CD14-positive monocyte (primary cell): ENCODE measurements at regions not wholly inside any gene's neighbourhood (a gene's known extent, or its start where the extent isn't known, plus 50 kb on each side); places are given as distances from the start of the nearest gene placed in this dataset.

Experiments
- DNase-seq, 3 donors: peaks; one replicate each; pipeline ENCODE4 v3.0.0-alpha.2; 2011 to 2022
- H2AFZ ChIP-seq: 2 replicates; pipeline ENCODE4 v1.6.0; 2012; ENCODE audit warnings: mild to moderate bottlenecking, low read depth, low read length, inconsistent platforms; ENCODE audit not compliant: insufficient read depth, poor library complexity, severe bottlenecking
- H3K27ac ChIP-seq, 2 donors: 1 replicate in 1 of 2; 2 replicates in 1 of 2; pipeline ENCODE4 v1.5.1; 2012 to 2013; ENCODE audit warnings: low read length in 2 of 2, control low read depth in 1 of 2, inconsistent platforms in 1 of 2, low read depth in 1 of 2, mild to moderate bottlenecking in 1 of 2
- H3K27me3 ChIP-seq, 2 donors: one replicate each; pipeline versions ENCODE4 v1.6.0 to v1.6.1; 2011 to 2013; ENCODE audit warnings: low read length in 2 of 2; ENCODE audit not compliant: control insufficient read depth in 2 of 2, insufficient read depth in 2 of 2
- H3K36me3 ChIP-seq, 2 donors: replicated peaks in 1 of 2; 1 replicate in 1 of 2; 2 replicates in 1 of 2; pipeline versions ENCODE4 v1.5.1 to v1.6.1; 2012 to 2013; ENCODE audit warnings: low read length in 2 of 2, control low read depth in 1 of 2, inconsistent platforms in 1 of 2, mild to moderate bottlenecking in 1 of 2; ENCODE audit not compliant: insufficient read depth in 2 of 2, control insufficient read depth in 1 of 2
- H3K4me1 ChIP-seq, 2 donors: 1 replicate in 1 of 2; 2 replicates in 1 of 2; pipeline versions ENCODE4 v1.5.1 to v1.6.1; 2012 to 2013; ENCODE audit warnings: low read length in 2 of 2, control low read depth in 1 of 2, inconsistent platforms in 1 of 2, mild to moderate bottlenecking in 1 of 2, moderate library complexity in 1 of 2; ENCODE audit not compliant: insufficient read depth in 2 of 2, control insufficient read depth in 1 of 2
- H3K4me2 ChIP-seq: replicated peaks from 2 replicates; pipeline ENCODE3; 2012; ENCODE audit warnings: low read length, moderate library complexity, mild to moderate bottlenecking; ENCODE audit not compliant: poor library complexity, severe bottlenecking; ENCODE audit errors: extremely low read depth
- H3K4me3 ChIP-seq, 3 experiments: fragments of 200-600 bp in 1 of 3; sonication (generic) in 1 of 3; replicated peaks in 1 of 3; 1 replicate in 2 of 3; 2 replicates in 1 of 3; pipeline ENCODE4 v1.5.1; 2011 to 2013; ENCODE audit warnings: low read length in 3 of 3, mild to moderate bottlenecking in 3 of 3, control low read depth in 2 of 3, low read depth in 2 of 3, inconsistent platforms in 1 of 3, moderate library complexity in 1 of 3
- H3K79me2 ChIP-seq: 2 replicates; pipeline ENCODE4 v1.6.0; 2012; ENCODE audit warnings: mild to moderate bottlenecking, control low read depth, inconsistent platforms, low read length, moderate library complexity; ENCODE audit not compliant: insufficient read depth
- H3K9ac ChIP-seq: 2 replicates; pipeline ENCODE4 v1.6.0; 2017; ENCODE audit warnings: low read length, mild to moderate bottlenecking; ENCODE audit not compliant: insufficient read depth, poor library complexity, severe bottlenecking
- H3K9me3 ChIP-seq, 2 donors: replicated peaks in 1 of 2; 1 replicate in 1 of 2; 2 replicates in 1 of 2; pipeline versions ENCODE4 v1.5.1 to v1.6.1; 2012 to 2013; ENCODE audit warnings: low read length in 2 of 2, control low read depth in 1 of 2; ENCODE audit not compliant: control insufficient read depth in 1 of 2, insufficient read depth in 1 of 2
- H4K20me1 ChIP-seq: 2 replicates; pipeline ENCODE4 v1.6.0; 2012; ENCODE audit warnings: mild to moderate bottlenecking, low read length, control low read depth, moderate library complexity; ENCODE audit not compliant: insufficient read depth
- H3K27ac Mint-ChIP-seq, 7 donors: one replicate each; pipeline ENCODE4 v1.8.0; 2020; ENCODE audit warnings: mild to moderate bottlenecking in 7 of 7, mixed read lengths in 7 of 7, moderate library complexity in 6 of 7, inconsistent platforms in 2 of 7
- H3K27me3 Mint-ChIP-seq, 3 donors: one replicate each; pipeline ENCODE4 v1.8.0; 2021 to 2022; ENCODE audit warnings: low read depth in 3 of 3, mild to moderate bottlenecking in 3 of 3, mixed read lengths in 3 of 3, moderate library complexity in 3 of 3, inconsistent platforms in 1 of 3
- H3K36me3 Mint-ChIP-seq, 2 donors: one replicate each; pipeline ENCODE4 v1.8.0; 2020; ENCODE audit warnings: mixed read lengths in 2 of 2, inconsistent platforms in 1 of 2, mild to moderate bottlenecking in 1 of 2
- H3K4me1 Mint-ChIP-seq: one replicate; pipeline ENCODE4 v1.8.0; 2020; ENCODE audit warnings: mild to moderate bottlenecking, mixed read lengths
- H3K4me3 Mint-ChIP-seq, 2 donors: one replicate each; pipeline ENCODE4 v1.8.0; 2020; ENCODE audit warnings: mild to moderate bottlenecking in 2 of 2, mixed read lengths in 2 of 2, moderate library complexity in 1 of 2
- H3K9me3 Mint-ChIP-seq, 7 donors: one replicate each; pipeline ENCODE4 v1.8.0; 2020 to 2022; ENCODE audit warnings: mixed read lengths in 7 of 7, mild to moderate bottlenecking in 6 of 7, moderate library complexity in 6 of 7, inconsistent platforms in 2 of 7
- WGBS: methylation state at CpG from one replicate; pipeline ENCODE4 v1.1.5; 2013; ENCODE audit warnings: missing lambda C conversion rate; ENCODE audit not compliant: insufficient coverage; 5-methylcytosine and 5-hydroxymethylcytosine counted together
- intact Hi-C, 2 donors: fragments of 100-400 bp; cut with micrococcal nuclease; formaldehyde crosslinking; loops; one replicate each; pipeline versions ENCODE4 v1.15.0 to v1.15.1; 2023
- TF ChIP-seq, protein P1 (sequence below): fragments of 200-600 bp; IDR thresholded peaks from one replicate; pipeline ENCODE4 v1.8.0; 2022; ENCODE audit warnings: antibody characterized with exemption, mild to moderate bottlenecking

DNA sequence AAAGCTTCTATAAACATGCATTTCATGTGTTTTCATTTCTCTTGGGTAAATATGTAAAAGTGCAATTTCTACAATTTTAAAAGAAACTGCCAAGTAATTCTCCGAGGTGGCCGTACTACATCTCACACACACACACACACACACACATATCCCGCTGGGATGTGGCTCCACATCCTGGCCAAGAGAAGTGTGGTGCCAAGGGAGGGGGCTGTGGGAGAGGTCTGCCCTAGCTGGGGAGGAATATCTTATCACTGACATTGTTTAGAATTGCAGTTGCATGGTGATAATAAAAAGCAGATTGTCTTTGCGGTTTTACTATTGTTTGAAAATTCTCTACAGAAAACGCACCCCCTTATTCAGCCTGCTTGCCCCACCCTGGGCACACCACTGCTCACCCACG, 558.4 kb downstream of the BNC2 start:
- Histone ChIP-seq H2AFZ (no peak overlapping the region), H3K9ac (no peak overlapping the region), H4K20me1 (no peaks in the 10 kb centered on the region), H3K27ac (no peak overlapping the region), H3K79me2 (no peaks in the 10 kb centered on the region), H3K4me3 (no peak overlapping the region), H3K36me3 (no peaks in the 10 kb centered on the region), H3K27me3 (no peaks in the 10 kb centered on the region), H3K9me3 (no peaks in the 10 kb centered on the region), H3K4me1 (no peaks in the 10 kb centered on the region), H3K4me2 (no peak overlapping the region)
- H3K27me3 Mint-ChIP-seq: peaks cover 6 to 13% (median 10%) of the 10 kb centered on the region in 3 donors
- H3K27ac Mint-ChIP-seq: no peak overlapping the region
- DNase-seq: no peak
- intact Hi-C loops: no loop called here
- H3K36me3 Mint-ChIP-seq: no peaks in the 10 kb centered on the region
- TF ChIP-seq, protein P1, sequence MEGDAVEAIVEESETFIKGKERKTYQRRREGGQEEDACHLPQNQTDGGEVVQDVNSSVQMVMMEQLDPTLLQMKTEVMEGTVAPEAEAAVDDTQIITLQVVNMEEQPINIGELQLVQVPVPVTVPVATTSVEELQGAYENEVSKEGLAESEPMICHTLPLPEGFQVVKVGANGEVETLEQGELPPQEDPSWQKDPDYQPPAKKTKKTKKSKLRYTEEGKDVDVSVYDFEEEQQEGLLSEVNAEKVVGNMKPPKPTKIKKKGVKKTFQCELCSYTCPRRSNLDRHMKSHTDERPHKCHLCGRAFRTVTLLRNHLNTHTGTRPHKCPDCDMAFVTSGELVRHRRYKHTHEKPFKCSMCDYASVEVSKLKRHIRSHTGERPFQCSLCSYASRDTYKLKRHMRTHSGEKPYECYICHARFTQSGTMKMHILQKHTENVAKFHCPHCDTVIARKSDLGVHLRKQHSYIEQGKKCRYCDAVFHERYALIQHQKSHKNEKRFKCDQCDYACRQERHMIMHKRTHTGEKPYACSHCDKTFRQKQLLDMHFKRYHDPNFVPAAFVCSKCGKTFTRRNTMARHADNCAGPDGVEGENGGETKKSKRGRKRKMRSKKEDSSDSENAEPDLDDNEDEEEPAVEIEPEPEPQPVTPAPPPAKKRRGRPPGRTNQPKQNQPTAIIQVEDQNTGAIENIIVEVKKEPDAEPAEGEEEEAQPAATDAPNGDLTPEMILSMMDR: no peak
- 57% methylated on average over 1 of the region's 6 CpGs for WGBS
- peaks cover 0 to 8% (median 4%) of the 10 kb centered on the region in 7 donors for H3K9me3 Mint-ChIP-seq
- no peak overlapping the region for H3K4me3 Mint-ChIP-seq
- no peaks in the 10 kb centered on the region for H3K4me1 Mint-ChIP-seq

DNA sequence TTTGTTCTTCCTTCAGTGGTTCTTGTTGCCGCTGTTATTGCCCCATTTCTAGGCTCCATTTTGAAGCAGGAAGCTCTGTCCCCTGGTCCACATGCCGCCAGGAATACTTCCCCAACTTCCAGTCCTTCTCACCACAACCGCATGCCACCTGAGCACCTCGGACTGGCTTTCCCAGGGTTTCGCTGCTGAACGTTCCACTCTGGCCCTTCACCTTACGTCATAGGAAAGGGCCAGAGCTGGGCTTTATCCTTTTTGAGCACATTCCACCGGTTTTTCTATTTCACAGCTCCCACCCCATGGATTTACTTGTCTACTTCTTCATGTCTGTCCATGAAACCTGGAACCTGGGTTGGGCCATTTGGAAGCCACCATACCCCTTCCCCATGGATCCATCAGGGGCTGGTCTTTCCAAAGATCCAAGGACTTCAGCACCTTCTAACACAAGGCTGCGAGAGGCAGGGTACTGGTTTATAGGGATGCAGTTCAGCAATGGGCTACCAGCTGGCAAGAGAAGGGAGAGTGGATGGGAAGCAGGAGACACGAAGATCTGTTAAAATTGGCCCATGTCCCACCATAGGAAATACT, 557.4 kb downstream of the BNC2 start:
- H3K27ac ChIP-seq: no peak overlapping the region
- no peak overlapping the region for H3K9ac ChIP-seq
- H3K27me3 ChIP-seq: no peaks in the 10 kb centered on the region
- Mint-ChIP-seq H3K9me3 (peaks cover 0 to 8% (median 4%) of the 10 kb centered on the region in 7 donors), H3K4me3 (no peak overlapping the region), H3K27me3 (peaks cover 6 to 11% (median 10%) of the 10 kb centered on the region in 3 donors), H3K36me3 (no peaks in the 10 kb centered on the region), H3K4me1 (no peaks in the 10 kb centered on the region), H3K27ac (no peak overlapping the region)
- DNase-seq: no peak
- TF ChIP-seq, protein P1: no peak
- no peaks in the 10 kb centered on the region for H3K36me3 ChIP-seq
- WGBS: 97% methylated on average over 8 of the region's 10 CpGs
- no peaks in the 10 kb centered on the region for H3K9me3 ChIP-seq
- intact Hi-C loops: no loop called here
- H3K4me1 ChIP-seq: no peaks in the 10 kb centered on the region
- no peak overlapping the region for H3K4me2 ChIP-seq
- no peak overlapping the region for H3K4me3 ChIP-seq
- no peaks in the 10 kb centered on the region for H3K79me2 ChIP-seq
- H2AFZ ChIP-seq: no peak overlapping the region
- H4K20me1 ChIP-seq: no peaks in the 10 kb centered on the region
